AG09319 (cell line): ENCODE measurements at regions not wholly inside any gene's neighbourhood (a gene's known extent, or its start where the extent isn't known, plus 50 kb on each side); places are given as distances from the start of the nearest gene placed in this dataset.

Experiments
- DNase-seq: peaks from one replicate; pipeline ENCODE4 v3.0.0-alpha.2; 2010; ENCODE audit warnings: low read depth; ENCODE audit errors: extremely low read depth
- TF ChIP-seq, protein P1 (sequence below): IDR thresholded peaks from 2 replicates; pipeline ENCODE4 v1.5.1; 2011; ENCODE audit warnings: low read depth, mild to moderate bottlenecking, inconsistent platforms, low read length, moderate library complexity

DNA sequence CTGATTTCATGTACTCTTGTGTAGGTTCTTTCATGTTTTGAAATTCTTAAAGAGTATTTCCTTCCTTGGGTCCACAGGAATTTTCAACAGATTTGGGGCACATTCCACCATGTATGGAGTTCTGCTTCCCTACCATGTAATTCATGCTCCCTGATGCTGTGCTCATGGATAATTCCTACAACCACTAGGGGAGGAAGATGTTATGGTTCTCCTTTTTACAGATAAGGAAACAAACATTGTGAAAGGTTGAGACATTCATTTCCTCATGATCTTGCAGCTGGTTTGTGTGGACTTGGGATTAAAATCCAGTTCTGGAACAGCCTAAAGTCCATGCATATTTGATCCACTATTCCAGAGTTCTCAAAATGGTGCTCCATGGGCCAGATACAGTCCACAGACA lies 174.9 kb upstream of the FRMD4B start:
- no peak for DNase-seq
- TF ChIP-seq, protein P1, sequence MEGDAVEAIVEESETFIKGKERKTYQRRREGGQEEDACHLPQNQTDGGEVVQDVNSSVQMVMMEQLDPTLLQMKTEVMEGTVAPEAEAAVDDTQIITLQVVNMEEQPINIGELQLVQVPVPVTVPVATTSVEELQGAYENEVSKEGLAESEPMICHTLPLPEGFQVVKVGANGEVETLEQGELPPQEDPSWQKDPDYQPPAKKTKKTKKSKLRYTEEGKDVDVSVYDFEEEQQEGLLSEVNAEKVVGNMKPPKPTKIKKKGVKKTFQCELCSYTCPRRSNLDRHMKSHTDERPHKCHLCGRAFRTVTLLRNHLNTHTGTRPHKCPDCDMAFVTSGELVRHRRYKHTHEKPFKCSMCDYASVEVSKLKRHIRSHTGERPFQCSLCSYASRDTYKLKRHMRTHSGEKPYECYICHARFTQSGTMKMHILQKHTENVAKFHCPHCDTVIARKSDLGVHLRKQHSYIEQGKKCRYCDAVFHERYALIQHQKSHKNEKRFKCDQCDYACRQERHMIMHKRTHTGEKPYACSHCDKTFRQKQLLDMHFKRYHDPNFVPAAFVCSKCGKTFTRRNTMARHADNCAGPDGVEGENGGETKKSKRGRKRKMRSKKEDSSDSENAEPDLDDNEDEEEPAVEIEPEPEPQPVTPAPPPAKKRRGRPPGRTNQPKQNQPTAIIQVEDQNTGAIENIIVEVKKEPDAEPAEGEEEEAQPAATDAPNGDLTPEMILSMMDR = no peak

DNA sequence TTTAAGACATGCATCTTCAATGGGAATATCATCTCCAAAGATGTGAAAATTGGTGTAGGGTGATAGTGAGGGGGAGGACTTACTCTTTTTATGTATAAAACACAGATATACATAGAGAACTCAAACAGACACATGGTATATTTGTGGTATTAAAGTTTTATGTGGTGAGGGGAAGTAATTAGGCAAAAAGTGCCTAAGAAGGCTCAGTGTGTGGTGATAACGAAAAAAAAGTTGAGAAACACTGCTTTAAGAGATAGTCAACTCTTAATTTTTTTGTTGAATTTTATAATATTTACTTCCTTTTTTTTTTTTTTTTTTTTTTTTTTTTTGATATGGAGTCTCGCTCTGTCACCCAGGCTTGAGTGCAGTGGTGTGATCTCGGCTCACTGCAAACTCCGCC lies 174.2 kb upstream of the FRMD4B start:
- TF ChIP-seq, protein P1 = no peak
- DNase-seq = no peak

DNA sequence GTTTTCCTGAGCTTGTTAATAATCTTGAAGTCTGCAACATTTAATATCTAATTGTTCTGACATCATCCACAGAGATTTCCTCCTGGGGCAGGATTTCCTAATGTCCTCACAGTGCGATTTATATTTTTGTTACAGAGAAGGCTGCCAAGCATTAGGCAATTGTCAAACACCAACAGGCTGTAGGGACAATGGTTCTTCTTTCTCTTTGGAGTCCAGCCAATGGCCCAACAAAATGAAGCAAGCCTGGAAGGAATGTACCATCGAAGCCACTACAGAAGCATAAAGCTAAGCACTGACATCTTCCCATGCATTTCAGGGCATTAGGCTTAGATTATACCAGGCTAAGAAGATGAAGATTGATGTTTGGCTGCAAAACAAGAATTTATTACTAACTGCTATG lies 173.0 kb upstream of the FRMD4B start:
- TF ChIP-seq, protein P1 = no peak
- DNase-seq = no peak

DNA sequence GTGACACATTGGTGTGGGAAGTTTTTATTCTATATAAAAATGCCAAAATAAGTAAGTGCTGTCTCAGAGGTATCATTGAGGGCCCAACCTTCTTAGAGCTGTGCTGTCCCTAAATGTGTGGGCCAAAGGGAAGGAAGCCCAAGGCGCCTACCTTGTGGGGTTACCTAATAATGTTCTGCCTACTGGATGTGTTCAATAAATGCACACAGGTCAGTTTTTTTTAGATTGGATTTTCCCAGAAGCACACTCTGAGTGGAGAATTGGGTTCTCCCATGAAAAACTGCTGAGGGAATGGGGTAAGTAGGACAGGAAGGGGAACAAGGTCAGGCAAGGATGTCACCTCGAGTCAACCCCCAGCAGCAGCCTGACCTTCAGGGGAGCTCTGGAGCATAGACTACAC lies 168.7 kb upstream of the FRMD4B start:
- TF ChIP-seq, protein P1 = no peak
- DNase-seq = no peak

DNA sequence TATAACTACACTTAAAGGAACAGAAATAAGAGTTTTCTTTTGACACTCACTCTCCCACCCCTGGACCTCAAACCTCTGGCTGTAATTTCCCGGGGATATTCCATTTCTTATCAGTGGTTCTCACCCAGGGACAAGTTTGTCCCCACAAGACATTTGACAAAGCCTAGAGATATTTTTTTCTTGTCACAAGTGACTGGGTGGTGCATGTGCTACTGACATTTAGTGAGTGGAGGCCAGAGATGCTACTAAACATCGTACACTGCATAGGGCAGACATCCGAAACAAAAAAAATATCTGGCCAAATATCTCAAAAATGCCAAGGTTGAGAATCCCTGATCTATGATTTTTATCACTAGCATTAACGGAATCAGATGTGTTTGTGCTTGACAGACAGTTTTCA lies 168.0 kb upstream of the FRMD4B start:
- TF ChIP-seq, protein P1 = no peak
- DNase-seq = no peak

DNA sequence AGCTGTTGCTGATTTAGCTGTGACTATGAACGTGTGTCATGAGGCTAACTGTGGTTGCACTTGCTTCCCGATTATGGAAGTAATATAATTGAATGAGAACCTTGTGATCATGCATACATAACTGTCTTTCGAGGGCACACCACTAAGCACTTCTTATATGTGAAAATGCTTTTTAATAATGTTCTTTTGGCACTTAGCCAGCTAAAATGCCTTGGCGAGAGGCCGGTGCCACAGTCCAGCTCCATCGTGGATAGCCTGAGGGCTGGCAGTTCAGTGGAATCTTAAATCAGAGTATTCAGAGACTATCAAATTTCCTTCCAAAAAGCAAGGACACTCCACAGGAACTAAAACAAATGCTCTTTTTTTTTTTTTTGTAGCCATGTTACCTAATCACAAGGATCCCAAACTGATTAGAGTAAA lies 161.6 kb upstream of the FRMD4B start:
- TF ChIP-seq, protein P1 = no peak
- DNase-seq = no peak

DNA sequence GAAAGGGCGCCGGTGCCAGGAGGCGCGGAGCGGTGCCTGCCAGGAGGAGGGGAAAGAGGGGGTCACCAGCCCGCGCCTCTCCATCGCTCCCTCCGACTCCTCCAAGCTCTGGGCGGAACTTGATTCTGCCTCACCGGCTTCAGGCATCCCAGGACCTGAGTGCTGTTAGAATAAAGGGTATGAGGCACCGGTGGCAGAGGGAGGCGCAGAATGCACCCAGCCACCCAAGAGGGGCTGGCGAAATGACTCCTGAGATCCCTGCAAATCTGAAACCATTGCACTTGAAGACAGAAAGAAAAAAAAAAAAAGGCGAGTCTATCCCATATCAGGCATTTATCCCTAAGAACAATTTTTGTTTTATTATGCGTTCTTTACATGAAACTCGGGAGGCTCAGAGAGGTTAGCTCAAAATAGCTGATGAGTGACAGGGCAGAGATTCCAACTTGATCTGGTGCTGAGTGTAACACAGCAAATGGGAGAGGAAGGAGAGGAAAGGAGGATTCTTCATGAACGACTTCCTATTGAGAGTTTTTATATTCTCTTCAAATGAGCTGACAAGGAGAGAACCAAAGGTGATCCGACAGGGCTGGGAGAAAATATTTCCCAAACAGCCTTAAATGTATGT lies 157.0 kb upstream of the FRMD4B start:
- TF ChIP-seq, protein P1 = no peak
- no peak for DNase-seq
